ENCODE measurements at regions not wholly inside any gene's neighbourhood (a gene's known extent, or its start where the extent isn't known, plus 50 kb on each side); places are given as distances from the start of the nearest gene placed in this dataset.

- H3K23me2 ChIP-seq (ENCODE audit: low read depth, low read length) = peaks cover 3% of the 10 kb centered on the region; the same call in 1 of the 2 replicates
- no peak for FAIRE-seq
- H4K91ac ChIP-seq (replicated peaks; ENCODE audit: insufficient read length, low read length) = no peak overlapping the region
- H3K23ac ChIP-seq (ENCODE audit: insufficient read length) = no peak overlapping the region
- no peak overlapping the region for H3K9ac ChIP-seq (replicated peaks in 1 of 4; ENCODE audit: extremely low read depth in 1 of 4, low read depth in 3 of 4, low read length in 3 of 4)
- H2BK12ac ChIP-seq (ENCODE audit: low read depth, low read length) = no peak overlapping the region
- H3K14ac ChIP-seq (ENCODE audit: insufficient read length) = no peak overlapping the region
- no peak overlapping the region for H2BK20ac ChIP-seq (ENCODE audit: low read length)
- H3K4me2 ChIP-seq (ENCODE audit: insufficient read depth in 1 of 2, low read depth in 2 of 2, low read length in 2 of 2) = no peak overlapping the region
- H2BK15ac ChIP-seq (ENCODE audit: low read length) = no peak overlapping the region
- 82% methylated on average over 7 of the region's 7 CpGs; no CpG with 5 or more reads in 1 of the 2 experiments for WGBS, 2 experiments (ENCODE audit: extremely low coverage in 1 of 2, insufficient coverage in 1 of 2, insufficient read length in 1 of 2, insufficient replicate concordance in 2 of 2, low coverage in 1 of 2, low lambda C conversion rate in 2 of 2, missing lambda C conversion rate in 1 of 2)
- H4K8ac ChIP-seq (ENCODE audit: extremely low read depth, insufficient read depth, low read length) = peak overlapping the region; percentile 12; the same call in 1 of the 2 replicates
- DNase-seq (ENCODE audit: low read depth in 1 of 2, low spot score in 2 of 2) = no peak
- no peaks in the 10 kb centered on the region for H3K79me2 ChIP-seq (ENCODE audit: control insufficient read depth in 1 of 2, insufficient read depth in 2 of 2, low read length in 2 of 2)
- H2BK5ac ChIP-seq (ENCODE audit: low read depth, low read length) = no peak overlapping the region
- no peak overlapping the region for H4K5ac ChIP-seq (ENCODE audit: insufficient read length, low read depth, low read length)
- no peak overlapping the region for H2BK120ac ChIP-seq (replicated peaks; ENCODE audit: low read depth, low read length)
- H4K20me1 ChIP-seq (replicated peaks in 1 of 2; ENCODE audit: control insufficient read depth in 1 of 2, insufficient read depth in 2 of 2, low read length in 2 of 2) = peaks cover 0 to 2% of the 10 kb centered on the region in 2 experiments
- TF ChIP-seq JUN (IDR thresholded peaks at IDR 0.05; ENCODE audit: low read depth, low read length) = no peak
- peak in 1 of 3 experiments; percentile 32; a peak in 1 of 4 replicates for TF ChIP-seq CTCF (IDR thresholded peaks at IDR 0.05; ENCODE audit: control extremely low read depth in 1 of 3, insufficient read depth in 1 of 3, low read depth in 1 of 3, low read length in 3 of 3)
- TF ChIP-seq CEBPB (IDR thresholded peaks at IDR 0.05; ENCODE audit: low read depth, low read length) = no peak
- peak; percentile 25 to 30; a peak in 2 of 4 replicates for TF ChIP-seq RAD21 (IDR thresholded peaks at IDR 0.05 in 1 of 2, conservative IDR thresholded peaks at IDR 0.05 in 1 of 2; ENCODE audit: low read depth in 2 of 2, low read length in 2 of 2)
- no peak overlapping the region for H2AK5ac ChIP-seq (ENCODE audit: low read depth, low read length)
- H3K56ac ChIP-seq (replicated peaks; ENCODE audit: insufficient read length, low read depth, low read length) = no peak overlapping the region
- no peak overlapping the region for H3K27ac ChIP-seq (ENCODE audit: low read depth, low read length)
- CTCF ChIA-PET (ENCODE audit: partially characterized antibody) = interaction anchor here (0.9 to 2.0 kb wide), 5 partner anchors 10 to 259 kb away, joined by 3 to 9 read pairs (median 4); no protein-coding TSS in a partner anchor
- H3K79me1 ChIP-seq (ENCODE audit: low read depth, low read length) = no peaks in the 10 kb centered on the region
- H3K36me3 ChIP-seq (ENCODE audit: control insufficient read depth in 2 of 4, insufficient read depth in 4 of 4, low read length in 3 of 4) = no peaks in the 10 kb centered on the region
- no peak overlapping the region for H3K18ac ChIP-seq (ENCODE audit: extremely low read depth, low read length)
- H3K27me3 ChIP-seq (replicated peaks in 1 of 4; ENCODE audit: control insufficient read depth in 3 of 4, extremely low read depth in 1 of 4, insufficient read depth in 3 of 4, low read length in 3 of 4) = no peaks in the 10 kb centered on the region
- no peak overlapping the region for H3K4me3 ChIP-seq (ENCODE audit: extremely low read depth in 1 of 4, insufficient read depth in 2 of 4, low read depth in 3 of 4, low read length in 4 of 4)
- POLR2A ChIA-PET (ENCODE audit: partially characterized antibody) = no interaction called here
- H3K4ac ChIP-seq (replicated peaks; ENCODE audit: insufficient read length, low read depth, low read length) = no peak overlapping the region
- H3K9me3 ChIP-seq (ENCODE audit: insufficient read depth in 2 of 2, low read depth in 1 of 2, low read length in 1 of 2) = no peaks in the 10 kb centered on the region
- no peaks in the 10 kb centered on the region for H3K4me1 ChIP-seq (replicated peaks in 1 of 4; ENCODE audit: control insufficient read depth in 3 of 4, insufficient read depth in 4 of 4, low read length in 3 of 4)
- peak overlapping the region; percentile 17 for H2AFZ ChIP-seq (ENCODE audit: low read length)
Measured at GRCh38 chr10:88131511-88132139, 268.2 kb downstream of the PTEN start.

All from H1 (cell line).